H1 (cell line): ENCODE measurements at regions not wholly inside any gene's neighbourhood (a gene's known extent, or its start where the extent isn't known, plus 50 kb on each side); places are given as distances from the start of the nearest gene placed in this dataset.

ENCODE experiments used
- EZH2 ChIP-seq: fragments of 200-600 bp; sonication (generic); IDR thresholded peaks from 2 replicates; pipeline ENCODE4 v1.7.1; 2012; ENCODE audit warnings: low read depth, mild to moderate bottlenecking, moderate library complexity, low read length, inconsistent platforms; ENCODE audit not compliant: severe bottlenecking
- GTF2F1 ChIP-seq: IDR thresholded peaks from 2 replicates; pipeline ENCODE4 v1.6.1; 2012; ENCODE audit warnings: low read depth, low read length, improper control_type of control experiment, borderline replicate concordance
- HDAC2 ChIP-seq, 2 experiments: fragments of 300-600 bp in 1 of 2; sonication (generic) in 1 of 2; IDR thresholded peaks; 2 replicates each; pipeline ENCODE4 v1.6.1; 2011 to 2012; ENCODE audit warnings: low read depth in 2 of 2, low read length in 2 of 2, mild to moderate bottlenecking in 2 of 2, moderate library complexity in 2 of 2, borderline replicate concordance in 1 of 2, inconsistent platforms in 1 of 2
- PHF8 ChIP-seq: fragments of 200-600 bp; sonication (generic); conservative IDR thresholded peaks from 2 replicates; pipeline ENCODE4 v1.7.1; 2012; ENCODE audit warnings: low read depth, mild to moderate bottlenecking, inconsistent platforms, low read length, moderate library complexity
- TAF1 ChIP-seq: IDR thresholded peaks from 2 replicates; pipeline ENCODE4 v1.6.1; 2011; ENCODE audit warnings: mild to moderate bottlenecking, low read depth, low read length
- TF ChIP-seq, protein P1 (sequence below): fragments of 300-600 bp; sonication (generic); IDR thresholded peaks from 2 replicates; pipeline ENCODE4 v1.7.1; 2012; ENCODE audit warnings: low read length, moderate library complexity, mild to moderate bottlenecking, inconsistent platforms; ENCODE audit not compliant: insufficient replicate concordance

GRCh38 chr3:147924755-147925154, 515.6 kb downstream of the ZIC1 start (continued):
- TF ChIP-seq EZH2 (no peak), PHF8 (no peak), TAF1 (no peak), GTF2F1 (no peak), HDAC2 (IDR thresholded peaks at IDR 0.05; ENCODE audit: borderline replicate concordance in 1 of 2, low read depth in 2 of 2, low read length in 2 of 2) (no peak)
- TF ChIP-seq, protein P1, sequence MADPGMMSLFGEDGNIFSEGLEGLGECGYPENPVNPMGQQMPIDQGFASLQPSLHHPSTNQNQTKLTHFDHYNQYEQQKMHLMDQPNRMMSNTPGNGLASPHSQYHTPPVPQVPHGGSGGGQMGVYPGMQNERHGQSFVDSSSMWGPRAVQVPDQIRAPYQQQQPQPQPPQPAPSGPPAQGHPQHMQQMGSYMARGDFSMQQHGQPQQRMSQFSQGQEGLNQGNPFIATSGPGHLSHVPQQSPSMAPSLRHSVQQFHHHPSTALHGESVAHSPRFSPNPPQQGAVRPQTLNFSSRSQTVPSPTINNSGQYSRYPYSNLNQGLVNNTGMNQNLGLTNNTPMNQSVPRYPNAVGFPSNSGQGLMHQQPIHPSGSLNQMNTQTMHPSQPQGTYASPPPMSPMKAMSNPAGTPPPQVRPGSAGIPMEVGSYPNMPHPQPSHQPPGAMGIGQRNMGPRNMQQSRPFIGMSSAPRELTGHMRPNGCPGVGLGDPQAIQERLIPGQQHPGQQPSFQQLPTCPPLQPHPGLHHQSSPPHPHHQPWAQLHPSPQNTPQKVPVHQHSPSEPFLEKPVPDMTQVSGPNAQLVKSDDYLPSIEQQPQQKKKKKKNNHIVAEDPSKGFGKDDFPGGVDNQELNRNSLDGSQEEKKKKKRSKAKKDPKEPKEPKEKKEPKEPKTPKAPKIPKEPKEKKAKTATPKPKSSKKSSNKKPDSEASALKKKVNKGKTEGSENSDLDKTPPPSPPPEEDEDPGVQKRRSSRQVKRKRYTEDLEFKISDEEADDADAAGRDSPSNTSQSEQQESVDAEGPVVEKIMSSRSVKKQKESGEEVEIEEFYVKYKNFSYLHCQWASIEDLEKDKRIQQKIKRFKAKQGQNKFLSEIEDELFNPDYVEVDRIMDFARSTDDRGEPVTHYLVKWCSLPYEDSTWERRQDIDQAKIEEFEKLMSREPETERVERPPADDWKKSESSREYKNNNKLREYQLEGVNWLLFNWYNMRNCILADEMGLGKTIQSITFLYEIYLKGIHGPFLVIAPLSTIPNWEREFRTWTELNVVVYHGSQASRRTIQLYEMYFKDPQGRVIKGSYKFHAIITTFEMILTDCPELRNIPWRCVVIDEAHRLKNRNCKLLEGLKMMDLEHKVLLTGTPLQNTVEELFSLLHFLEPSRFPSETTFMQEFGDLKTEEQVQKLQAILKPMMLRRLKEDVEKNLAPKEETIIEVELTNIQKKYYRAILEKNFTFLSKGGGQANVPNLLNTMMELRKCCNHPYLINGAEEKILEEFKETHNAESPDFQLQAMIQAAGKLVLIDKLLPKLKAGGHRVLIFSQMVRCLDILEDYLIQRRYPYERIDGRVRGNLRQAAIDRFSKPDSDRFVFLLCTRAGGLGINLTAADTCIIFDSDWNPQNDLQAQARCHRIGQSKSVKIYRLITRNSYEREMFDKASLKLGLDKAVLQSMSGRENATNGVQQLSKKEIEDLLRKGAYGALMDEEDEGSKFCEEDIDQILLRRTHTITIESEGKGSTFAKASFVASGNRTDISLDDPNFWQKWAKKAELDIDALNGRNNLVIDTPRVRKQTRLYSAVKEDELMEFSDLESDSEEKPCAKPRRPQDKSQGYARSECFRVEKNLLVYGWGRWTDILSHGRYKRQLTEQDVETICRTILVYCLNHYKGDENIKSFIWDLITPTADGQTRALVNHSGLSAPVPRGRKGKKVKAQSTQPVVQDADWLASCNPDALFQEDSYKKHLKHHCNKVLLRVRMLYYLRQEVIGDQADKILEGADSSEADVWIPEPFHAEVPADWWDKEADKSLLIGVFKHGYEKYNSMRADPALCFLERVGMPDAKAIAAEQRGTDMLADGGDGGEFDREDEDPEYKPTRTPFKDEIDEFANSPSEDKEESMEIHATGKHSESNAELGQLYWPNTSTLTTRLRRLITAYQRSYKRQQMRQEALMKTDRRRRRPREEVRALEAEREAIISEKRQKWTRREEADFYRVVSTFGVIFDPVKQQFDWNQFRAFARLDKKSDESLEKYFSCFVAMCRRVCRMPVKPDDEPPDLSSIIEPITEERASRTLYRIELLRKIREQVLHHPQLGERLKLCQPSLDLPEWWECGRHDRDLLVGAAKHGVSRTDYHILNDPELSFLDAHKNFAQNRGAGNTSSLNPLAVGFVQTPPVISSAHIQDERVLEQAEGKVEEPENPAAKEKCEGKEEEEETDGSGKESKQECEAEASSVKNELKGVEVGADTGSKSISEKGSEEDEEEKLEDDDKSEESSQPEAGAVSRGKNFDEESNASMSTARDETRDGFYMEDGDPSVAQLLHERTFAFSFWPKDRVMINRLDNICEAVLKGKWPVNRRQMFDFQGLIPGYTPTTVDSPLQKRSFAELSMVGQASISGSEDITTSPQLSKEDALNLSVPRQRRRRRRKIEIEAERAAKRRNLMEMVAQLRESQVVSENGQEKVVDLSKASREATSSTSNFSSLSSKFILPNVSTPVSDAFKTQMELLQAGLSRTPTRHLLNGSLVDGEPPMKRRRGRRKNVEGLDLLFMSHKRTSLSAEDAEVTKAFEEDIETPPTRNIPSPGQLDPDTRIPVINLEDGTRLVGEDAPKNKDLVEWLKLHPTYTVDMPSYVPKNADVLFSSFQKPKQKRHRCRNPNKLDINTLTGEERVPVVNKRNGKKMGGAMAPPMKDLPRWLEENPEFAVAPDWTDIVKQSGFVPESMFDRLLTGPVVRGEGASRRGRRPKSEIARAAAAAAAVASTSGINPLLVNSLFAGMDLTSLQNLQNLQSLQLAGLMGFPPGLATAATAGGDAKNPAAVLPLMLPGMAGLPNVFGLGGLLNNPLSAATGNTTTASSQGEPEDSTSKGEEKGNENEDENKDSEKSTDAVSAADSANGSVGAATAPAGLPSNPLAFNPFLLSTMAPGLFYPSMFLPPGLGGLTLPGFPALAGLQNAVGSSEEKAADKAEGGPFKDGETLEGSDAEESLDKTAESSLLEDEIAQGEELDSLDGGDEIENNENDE = no peak
